Epithelial cell of esophagus (primary cell): ENCODE measurements at regions not wholly inside any gene's neighbourhood (a gene's known extent, or its start where the extent isn't known, plus 50 kb on each side); places are given as distances from the start of the nearest gene placed in this dataset.
A peak's percentile ranks its signal among the peaks of the same experiment; 100 is the strongest.

Source experiments
- DNase-seq: peaks from one replicate; pipeline ENCODE4 v3.0.0; 2010; ENCODE audit warnings: low read depth
- H3K4me3 ChIP-seq: 2 replicates; pipeline ENCODE4 v1.5.1; 2011; ENCODE audit warnings: mild to moderate bottlenecking, low read length, control low read depth
- TF ChIP-seq, protein P1 (sequence below): IDR thresholded peaks from 2 replicates; pipeline ENCODE4 v1.5.1; 2011; ENCODE audit warnings: low read depth, mild to moderate bottlenecking, low read length, control low read depth, inconsistent platforms; ENCODE audit not compliant: insufficient read depth; ENCODE audit errors: missing control alignments

DNA sequence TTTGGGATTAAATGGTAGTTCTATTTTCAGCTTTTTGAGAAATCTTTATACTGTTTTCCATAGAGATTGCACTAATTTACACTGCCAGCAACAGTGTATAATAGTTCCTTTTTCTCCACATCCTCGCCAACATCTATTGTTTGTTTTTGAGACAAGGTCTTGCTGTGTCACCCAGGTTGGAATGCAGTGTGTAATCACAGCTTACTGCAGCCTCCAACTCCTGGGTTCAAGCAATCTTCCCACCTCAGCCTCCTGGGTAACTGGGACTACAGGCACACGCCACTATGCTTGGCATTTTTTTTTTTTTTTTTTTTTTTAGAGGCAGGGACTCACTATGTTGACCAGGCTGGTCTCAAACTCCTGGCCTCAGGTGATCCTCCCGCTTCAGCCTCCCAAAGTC is 164.5 kb upstream of the CXADR start:
- DNase-seq, result no peak
- no peak overlapping the region for H3K4me3 ChIP-seq
- TF ChIP-seq, protein P1, sequence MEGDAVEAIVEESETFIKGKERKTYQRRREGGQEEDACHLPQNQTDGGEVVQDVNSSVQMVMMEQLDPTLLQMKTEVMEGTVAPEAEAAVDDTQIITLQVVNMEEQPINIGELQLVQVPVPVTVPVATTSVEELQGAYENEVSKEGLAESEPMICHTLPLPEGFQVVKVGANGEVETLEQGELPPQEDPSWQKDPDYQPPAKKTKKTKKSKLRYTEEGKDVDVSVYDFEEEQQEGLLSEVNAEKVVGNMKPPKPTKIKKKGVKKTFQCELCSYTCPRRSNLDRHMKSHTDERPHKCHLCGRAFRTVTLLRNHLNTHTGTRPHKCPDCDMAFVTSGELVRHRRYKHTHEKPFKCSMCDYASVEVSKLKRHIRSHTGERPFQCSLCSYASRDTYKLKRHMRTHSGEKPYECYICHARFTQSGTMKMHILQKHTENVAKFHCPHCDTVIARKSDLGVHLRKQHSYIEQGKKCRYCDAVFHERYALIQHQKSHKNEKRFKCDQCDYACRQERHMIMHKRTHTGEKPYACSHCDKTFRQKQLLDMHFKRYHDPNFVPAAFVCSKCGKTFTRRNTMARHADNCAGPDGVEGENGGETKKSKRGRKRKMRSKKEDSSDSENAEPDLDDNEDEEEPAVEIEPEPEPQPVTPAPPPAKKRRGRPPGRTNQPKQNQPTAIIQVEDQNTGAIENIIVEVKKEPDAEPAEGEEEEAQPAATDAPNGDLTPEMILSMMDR, result no peak

DNA sequence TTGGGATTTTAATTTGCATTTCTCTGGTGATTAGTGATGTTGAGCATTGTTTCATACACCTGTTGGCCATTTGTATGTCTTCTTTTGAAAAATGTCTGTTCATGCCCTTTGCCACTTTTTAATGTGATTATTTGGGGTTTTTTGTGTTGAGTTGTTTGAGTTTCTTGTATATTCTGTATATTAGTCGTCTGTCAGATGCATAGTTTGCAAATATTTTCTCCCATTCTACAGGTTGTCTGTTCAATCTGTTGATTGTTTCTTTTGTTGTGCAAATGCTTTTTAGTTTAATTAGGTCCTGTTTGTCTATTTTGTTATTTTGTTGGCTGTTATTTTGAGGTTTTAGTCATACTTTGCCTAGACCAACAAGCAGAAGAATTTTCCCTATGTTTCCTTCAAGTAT is 164.0 kb upstream of the CXADR start:
- TF ChIP-seq, protein P1, result no peak
- H3K4me3 ChIP-seq, result no peak overlapping the region
- no peak for DNase-seq

DNA sequence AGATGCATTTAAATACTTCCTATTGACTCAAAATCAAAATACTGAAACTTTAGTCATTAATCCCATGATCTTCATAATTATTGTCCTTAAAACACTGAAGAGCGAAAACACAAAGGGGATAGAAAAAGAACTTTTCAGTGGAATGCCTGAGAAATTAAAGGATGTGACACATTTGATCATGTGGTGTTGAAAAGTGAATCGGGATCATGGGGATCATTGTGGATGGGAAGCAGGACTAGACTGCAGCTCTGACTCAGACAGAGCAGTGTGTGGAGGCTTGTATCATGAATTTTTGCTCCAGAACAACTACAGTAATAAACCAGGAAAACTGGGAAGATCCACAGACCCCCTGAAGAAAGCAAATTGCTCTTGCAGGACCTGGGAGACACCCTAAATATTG is 161.1 kb upstream of the CXADR start:
- DNase-seq, result peak; percentile 10
- H3K4me3 ChIP-seq, result no peak overlapping the region
- TF ChIP-seq, protein P1, result no peak

DNA sequence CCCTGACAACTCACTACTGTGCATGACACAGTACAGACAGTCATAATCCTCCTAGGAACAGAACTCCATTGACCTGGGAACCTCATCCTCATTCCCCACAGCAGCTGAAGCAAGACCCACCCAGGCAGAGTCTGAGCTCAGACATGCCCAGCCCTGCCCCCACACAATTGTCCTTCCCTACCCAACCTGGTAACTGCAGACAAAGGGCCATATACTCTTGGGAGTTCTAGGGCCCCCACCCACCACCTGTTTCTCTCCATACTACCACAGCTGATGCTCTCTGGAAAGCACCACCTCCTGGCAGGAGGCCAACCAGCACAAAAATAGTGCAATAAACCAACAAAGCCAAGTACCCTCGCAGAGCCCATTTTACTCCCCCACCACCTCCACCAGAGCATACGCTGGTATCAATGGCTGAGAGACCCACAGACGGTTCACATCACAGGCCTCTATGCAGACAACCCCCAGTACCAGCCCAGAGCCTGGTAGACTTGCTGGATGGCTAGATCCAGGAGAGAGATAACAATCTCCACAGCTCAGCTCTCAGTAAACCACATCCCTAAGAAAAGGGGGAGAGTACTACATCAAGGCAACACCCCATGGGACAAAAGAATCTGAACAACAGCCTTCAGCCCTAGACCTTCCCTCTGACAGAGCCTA is 159.7 kb upstream of the CXADR start:
- TF ChIP-seq, protein P1, result no peak
- peak; percentile 60 for DNase-seq
- H3K4me3 ChIP-seq, result no peak overlapping the region

DNA sequence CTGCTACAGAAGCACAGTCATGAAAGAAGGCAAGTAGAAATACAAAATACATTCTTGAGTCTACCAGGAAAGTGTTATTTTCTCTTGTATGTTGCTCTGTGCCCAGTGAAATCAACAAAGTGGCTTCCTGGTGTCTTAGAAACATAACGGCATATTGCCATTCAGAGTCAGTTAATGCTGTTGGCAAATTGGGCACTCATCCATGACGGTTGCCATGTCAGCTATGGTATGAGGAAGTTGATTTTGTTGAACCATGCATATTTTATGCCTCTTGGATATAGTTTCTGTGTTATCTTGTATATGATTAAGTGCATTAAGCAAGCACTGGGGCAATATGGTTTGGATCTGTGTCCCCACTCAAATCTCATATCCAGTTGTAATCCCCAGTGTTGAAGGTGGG is 153.1 kb upstream of the CXADR start:
- peak; percentile 37 for DNase-seq
- TF ChIP-seq, protein P1, result no peak
- no peak overlapping the region for H3K4me3 ChIP-seq

DNA sequence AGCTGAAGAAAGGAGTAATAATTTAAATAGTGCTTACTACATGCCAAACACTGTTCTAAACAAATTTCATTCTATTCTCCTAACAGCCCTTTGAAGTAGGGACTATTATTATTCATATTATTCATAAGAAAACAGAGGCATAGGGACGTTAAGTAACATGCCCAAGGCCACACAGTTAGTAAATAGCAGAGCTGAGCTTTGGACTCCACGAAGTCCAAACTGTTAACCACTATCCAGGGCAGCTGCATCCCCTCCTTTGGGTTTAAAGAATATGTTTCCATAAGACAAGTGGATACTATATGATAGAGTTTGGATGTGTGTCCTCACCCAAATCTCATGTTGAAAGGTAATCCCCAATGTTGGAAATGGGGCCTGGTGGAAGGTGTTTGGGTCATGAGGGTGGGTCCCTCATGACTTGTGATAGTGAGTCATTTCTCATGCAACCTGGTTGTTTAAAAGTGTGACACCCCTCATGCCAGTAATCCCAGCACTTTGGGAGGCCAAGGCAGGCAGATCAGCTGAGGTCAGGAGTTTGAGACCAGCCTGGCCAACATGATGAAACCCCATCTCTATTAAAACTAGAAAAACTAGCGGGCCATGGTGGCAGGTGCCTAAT is 144.0 kb upstream of the CXADR start:
- no peak for DNase-seq
- TF ChIP-seq, protein P1, result no peak

DNA sequence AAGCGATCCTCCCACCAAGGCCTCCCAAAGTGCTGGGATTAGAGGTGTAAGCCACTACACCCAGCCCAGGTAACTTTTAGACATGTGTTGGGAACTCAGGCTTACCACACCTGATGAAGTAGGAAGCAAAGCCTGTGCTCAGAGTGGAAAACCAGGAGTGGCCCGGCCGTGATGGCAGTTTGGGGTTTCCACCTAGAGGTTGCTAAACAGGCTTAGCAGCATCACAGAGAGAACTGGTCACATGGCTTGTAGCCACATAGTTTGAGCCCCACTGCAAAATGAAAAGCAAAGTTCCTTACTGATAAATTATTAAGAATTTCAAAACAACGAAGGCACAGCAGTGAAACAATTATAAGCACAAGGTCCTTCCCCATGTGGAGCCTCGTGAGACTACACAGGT is 142.6 kb upstream of the CXADR start:
- peak; percentile 91 for DNase-seq

More for the DNA sequence above, 144.0 kb upstream of the CXADR start:
- H3K4me3 ChIP-seq, result no peak overlapping the region

More for the DNA sequence above, 142.6 kb upstream of the CXADR start:
- TF ChIP-seq, protein P1, result no peak
- no peak overlapping the region for H3K4me3 ChIP-seq
